IMR-90 (cell line): ENCODE measurements at regions not wholly inside any gene's neighbourhood (a gene's known extent, or its start where the extent isn't known, plus 50 kb on each side); places are given as distances from the start of the nearest gene placed in this dataset.

Experiments used
- ATAC-seq: fragments of 200-7000 bp; cut with Tn5 transposase; 2 replicates; pipeline ENCODE4 v1.9.1; 2020; ENCODE audit warnings: low read depth, mild to moderate bottlenecking, moderate library complexity
- BruUV-seq: library from RNA; stranded (reverse); fragments of 400-500 nt; replicated peaks from 2 replicates; lab custom pipeline; 2021; lab: Mats Ljungman, UMichigan
- CTCF ChIA-PET: fragments of 300-600 bp; formaldehyde crosslinking; extraction: SDS; loops from one replicate; lab custom pipeline; 2021; ENCODE audit warnings: antibody characterized with exemption; lab: Yijun Ruan, JAX
- POLR2A ChIA-PET: fragments of 300-600 bp; sonication (Branson Sonifier 250); formaldehyde crosslinking; loops from one replicate; lab custom pipeline; 2022; ENCODE audit warnings: antibody characterized with exemption; ENCODE audit not compliant: unreplicated experiment; lab: Charles Lee
- DNase-seq: peaks from one replicate; pipeline ENCODE4 v3.0.0; 2013
- H2AFZ ChIP-seq: replicated peaks from 2 replicates; pipeline ENCODE3; 2013; ENCODE audit warnings: low read length, mild to moderate bottlenecking; ENCODE audit not compliant: poor library complexity
- H2AK5ac ChIP-seq: 2 replicates; pipeline ENCODE4 v1.6.1; 2013; ENCODE audit warnings: low read depth, low read length, inconsistent platforms
- H2AK9ac ChIP-seq: replicated peaks from 2 replicates; pipeline ENCODE3; 2013; ENCODE audit warnings: mild to moderate bottlenecking, low read depth, low read length, moderate library complexity; ENCODE audit not compliant: poor library complexity
- H2BK120ac ChIP-seq: 2 replicates; pipeline ENCODE4 v1.6.1; 2013; ENCODE audit warnings: low read depth, low read length, inconsistent platforms
- H2BK15ac ChIP-seq: 3 replicates; pipeline ENCODE4 v1.6.1; 2013; ENCODE audit warnings: low read depth, low read length, inconsistent platforms
- H2BK20ac ChIP-seq: 2 replicates; pipeline ENCODE4 v1.6.1; 2013; ENCODE audit warnings: low read depth, mild to moderate bottlenecking, inconsistent platforms, low read length, moderate library complexity
- H2BK5ac ChIP-seq: 2 replicates; pipeline ENCODE4 v1.6.1; 2013; ENCODE audit warnings: mild to moderate bottlenecking, low read depth, low read length, inconsistent platforms; ENCODE audit not compliant: poor library complexity, severe bottlenecking
- H3K14ac ChIP-seq: replicated peaks from 2 replicates; pipeline ENCODE4 v1.6.1; 2013; ENCODE audit warnings: low read depth, low read length, inconsistent platforms
- H3K18ac ChIP-seq: 2 replicates; pipeline ENCODE4 v1.6.1; 2013; ENCODE audit warnings: low read depth, low read length, control low read depth
- H3K23ac ChIP-seq: 2 replicates; pipeline ENCODE4 v1.6.1; 2013; ENCODE audit warnings: low read depth, low read length, inconsistent platforms
- H3K27ac ChIP-seq: 2 replicates; pipeline ENCODE4 v1.5.1; 2013; ENCODE audit warnings: mild to moderate bottlenecking, control low read depth, low read length; ENCODE audit not compliant: insufficient read depth
- H3K27me3 ChIP-seq: 2 replicates; pipeline ENCODE4 v1.6.1; 2013; ENCODE audit warnings: low read length; ENCODE audit not compliant: control insufficient read depth, insufficient read depth
- H3K36me3 ChIP-seq: 2 replicates; pipeline ENCODE4 v1.6.1; 2013; ENCODE audit warnings: low read length, mixed read lengths; ENCODE audit not compliant: control insufficient read depth, insufficient read depth
- H3K4ac ChIP-seq: 2 replicates; pipeline ENCODE4 v1.6.1; 2013; ENCODE audit warnings: low read depth, low read length, inconsistent platforms
- H3K4me1 ChIP-seq: 2 replicates; pipeline ENCODE4 v1.6.1; 2013; ENCODE audit warnings: low read length, mixed read lengths; ENCODE audit not compliant: control insufficient read depth, insufficient read depth
- H3K4me2 ChIP-seq: 2 replicates; pipeline ENCODE4 v1.6.1; 2013; ENCODE audit warnings: low read depth, mild to moderate bottlenecking, control low read depth, low read length, moderate library complexity
- H3K4me3 ChIP-seq: 2 replicates; pipeline ENCODE4 v1.5.1; 2013; ENCODE audit warnings: low read depth, mild to moderate bottlenecking, control low read depth, low read length, moderate library complexity; ENCODE audit not compliant: insufficient read depth
- H3K56ac ChIP-seq: 2 replicates; pipeline ENCODE4 v1.6.1; 2013; ENCODE audit warnings: low read length, inconsistent platforms; ENCODE audit not compliant: insufficient read depth; ENCODE audit errors: extremely low read depth
- H3K79me1 ChIP-seq, 2 experiments: 2 replicates each; pipeline ENCODE4 v1.6.1; 2013; ENCODE audit warnings: low read length in 2 of 2, inconsistent platforms in 1 of 2, low read depth in 1 of 2
- H3K9ac ChIP-seq: 2 replicates; pipeline ENCODE4 v1.6.1; 2013; ENCODE audit warnings: low read depth, low read length, control low read depth
- H3K9me1 ChIP-seq: 2 replicates; pipeline ENCODE4 v1.6.1; 2013; ENCODE audit warnings: low read length, inconsistent platforms; ENCODE audit not compliant: insufficient read depth
- H3K9me3 ChIP-seq: 2 replicates; pipeline ENCODE4 v1.6.1; 2013; ENCODE audit warnings: low read length; ENCODE audit not compliant: control insufficient read depth, insufficient read depth
- H4K20me1 ChIP-seq: 2 replicates; pipeline ENCODE4 v1.6.1; 2013; ENCODE audit warnings: low read length, inconsistent platforms; ENCODE audit not compliant: insufficient read depth
- H4K5ac ChIP-seq: 2 replicates; pipeline ENCODE4 v1.6.1; 2013; ENCODE audit warnings: mild to moderate bottlenecking, low read depth, low read length, control low read depth
- H4K8ac ChIP-seq, 2 experiments: 2 replicates each; pipeline ENCODE4 v1.6.1; 2013; ENCODE audit warnings: low read depth in 2 of 2, low read length in 2 of 2, control low read depth in 1 of 2, inconsistent platforms in 1 of 2
- H4K91ac ChIP-seq: 2 replicates; pipeline ENCODE4 v1.6.1; 2013; ENCODE audit warnings: low read depth, low read length, inconsistent platforms; ENCODE audit not compliant: insufficient read depth
- BHLHE40 ChIP-seq: fragments of 150-350 bp; IDR thresholded peaks from 2 replicates; pipeline ENCODE4 v1.6.1; 2016; ENCODE audit warnings: mild to moderate bottlenecking, low read depth, low read length
- CEBPB ChIP-seq: IDR thresholded peaks from 2 replicates; pipeline ENCODE4 v1.6.1; 2012; ENCODE audit warnings: low read depth, low read length, improper control_type of control experiment
- CHD1 ChIP-seq: IDR thresholded peaks from 2 replicates; pipeline ENCODE4 v1.6.1; 2012; ENCODE audit warnings: low read depth, low read length, improper control_type of control experiment
- FOS ChIP-seq: fragments of 150-350 bp; IDR thresholded peaks from 2 replicates; pipeline ENCODE4 v1.6.1; 2016; ENCODE audit warnings: low read depth, low read length
- MAFK ChIP-seq: IDR thresholded peaks from 2 replicates; pipeline ENCODE4 v1.6.1; 2012; ENCODE audit warnings: low read depth, low read length, improper control_type of control experiment
- MAZ ChIP-seq: IDR thresholded peaks from 2 replicates; pipeline ENCODE4 v1.6.1; 2012; ENCODE audit warnings: low read depth, mild to moderate bottlenecking, low read length, improper control_type of control experiment, moderate library complexity, borderline replicate concordance
- MXI1 ChIP-seq: IDR thresholded peaks from 2 replicates; pipeline ENCODE4 v1.6.1; 2012; ENCODE audit warnings: low read depth, mild to moderate bottlenecking, low read length, moderate library complexity, borderline replicate concordance
- NFE2L2 ChIP-seq: fragments of 150-350 bp; IDR thresholded peaks from 2 replicates; pipeline ENCODE4 v1.6.1; 2016; ENCODE audit warnings: low read depth, mild to moderate bottlenecking, low read length
- POLR2A ChIP-seq: IDR thresholded peaks from 2 replicates; pipeline ENCODE4 v1.6.1; 2012; ENCODE audit warnings: mild to moderate bottlenecking, low read depth, low read length
- RAD21 ChIP-seq: IDR thresholded peaks from 2 replicates; pipeline ENCODE4 v1.6.1; 2012; ENCODE audit warnings: low read length, improper control_type of control experiment
- RCOR1 ChIP-seq: IDR thresholded peaks from 2 replicates; pipeline ENCODE4 v1.6.1; 2012; ENCODE audit warnings: mild to moderate bottlenecking, low read length, improper control_type of control experiment; ENCODE audit not compliant: insufficient replicate concordance
- RFX5 ChIP-seq: IDR thresholded peaks from 2 replicates; pipeline ENCODE4 v1.8.0; 2012; ENCODE audit warnings: low read depth, mild to moderate bottlenecking, low read length, moderate library complexity
- SMC3 ChIP-seq: fragments of 150-350 bp; IDR thresholded peaks from 2 replicates; pipeline ENCODE4 v1.6.1; 2016; ENCODE audit warnings: low read depth, mild to moderate bottlenecking, antibody characterized with exemption, low read length, moderate library complexity
- dilution Hi-C: fragments of 300-500 bp; cut with HindIII; formaldehyde crosslinking; loops from one replicate; pipeline ENCODE4 v1.14.3; 2018; ENCODE audit warnings: low sequenced_read_pairs; ENCODE audit not compliant: unreplicated experiment
- in situ Hi-C: fragments of 300-500 bp; cut with MboI; formaldehyde crosslinking; loops from 3 replicates; pipeline ENCODE4 v1.14.3; 2019; ENCODE audit warnings: low sequenced_read_pairs, inconsistent platforms, mixed read lengths
- intact Hi-C: fragments of 100-400 bp; cut with micrococcal nuclease; formaldehyde crosslinking; loops from 2 replicates; pipeline ENCODE4 v1.10.0; 2022
- TF ChIP-seq, protein P1 (sequence below): fragments of 150-350 bp; IDR thresholded peaks from 2 replicates; pipeline ENCODE4 v1.6.1; 2016; ENCODE audit warnings: low read depth, mild to moderate bottlenecking, low read length, moderate library complexity, borderline replicate concordance
- TF ChIP-seq, protein P2 (sequence below): fragments of 150-350 bp; IDR thresholded peaks from 2 replicates; pipeline ENCODE4 v1.6.1; 2017; ENCODE audit warnings: mild to moderate bottlenecking, antibody characterized with exemption, low read length, low read depth
- TF ChIP-seq, protein P3 (sequence below): conservative IDR thresholded peaks from 2 replicates; pipeline ENCODE4 v1.5.1; 2012; ENCODE audit warnings: mild to moderate bottlenecking, low read depth, low read length, improper control_type of control experiment

DNA sequence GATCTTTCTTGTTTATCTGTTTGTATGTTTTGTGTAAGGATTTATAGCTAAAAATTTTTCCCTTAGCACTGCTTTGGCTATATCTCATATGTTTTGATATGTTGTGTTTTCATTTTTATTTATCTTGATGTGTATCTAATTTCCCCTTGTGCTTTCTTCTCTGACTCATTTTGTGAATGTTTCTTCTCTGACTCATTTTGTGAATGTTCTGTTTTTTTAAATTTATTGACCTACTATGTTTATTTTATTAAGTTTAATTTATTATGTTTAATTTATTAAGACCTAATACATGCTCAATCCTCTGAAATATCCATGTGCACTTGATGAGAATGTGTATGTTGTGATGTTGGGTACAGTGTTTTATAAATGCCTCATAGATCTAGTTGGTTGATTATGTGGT lies 793.5 kb upstream of the CADM2 start:
- Histone ChIP-seq H3K4ac (no peak overlapping the region), H2BK5ac (no peak overlapping the region), H3K23ac (no peak overlapping the region), H3K14ac (no peak overlapping the region), H2BK15ac (no peak overlapping the region), H2BK120ac (no peak overlapping the region), H3K9me3 (no peaks in the 10 kb centered on the region; the same call in 1 of the 2 replicates), H3K27ac (no peak overlapping the region), H3K56ac (no peak overlapping the region), H2AFZ (no peak overlapping the region), H4K91ac (no peak overlapping the region), H2BK20ac (no peak overlapping the region), H3K4me1 (no peaks in the 10 kb centered on the region), H3K36me3 (no peaks in the 10 kb centered on the region), H3K9ac (no peak overlapping the region), H3K4me2 (no peak overlapping the region), H4K20me1 (no peaks in the 10 kb centered on the region), H4K8ac (no peak overlapping the region), H3K9me1 (no peaks in the 10 kb centered on the region), H3K18ac (no peak overlapping the region), H3K79me1 (no peaks in the 10 kb centered on the region), H2AK5ac (no peak overlapping the region), H2AK9ac (no peak overlapping the region), H4K5ac (no peak overlapping the region), H3K4me3 (no peak overlapping the region), H3K27me3 (no peaks in the 10 kb centered on the region)
- no peak for ATAC-seq
- CTCF ChIA-PET = no interaction called here
- POLR2A ChIA-PET = no interaction called here
- DNase-seq = no peak
- dilution Hi-C loops = no loop called here
- BruUV-seq = no TSS peak
- in situ Hi-C loops = no loop called here
- TF ChIP-seq RFX5 (no peak), CEBPB (no peak), FOS (no peak), RCOR1 (no peak), RAD21 (no peak), MXI1 (no peak), BHLHE40 (no peak), MAFK (no peak), CHD1 (no peak), POLR2A (no peak), NFE2L2 (no peak), SMC3 (no peak), MAZ (no peak)
- TF ChIP-seq, protein P1, sequence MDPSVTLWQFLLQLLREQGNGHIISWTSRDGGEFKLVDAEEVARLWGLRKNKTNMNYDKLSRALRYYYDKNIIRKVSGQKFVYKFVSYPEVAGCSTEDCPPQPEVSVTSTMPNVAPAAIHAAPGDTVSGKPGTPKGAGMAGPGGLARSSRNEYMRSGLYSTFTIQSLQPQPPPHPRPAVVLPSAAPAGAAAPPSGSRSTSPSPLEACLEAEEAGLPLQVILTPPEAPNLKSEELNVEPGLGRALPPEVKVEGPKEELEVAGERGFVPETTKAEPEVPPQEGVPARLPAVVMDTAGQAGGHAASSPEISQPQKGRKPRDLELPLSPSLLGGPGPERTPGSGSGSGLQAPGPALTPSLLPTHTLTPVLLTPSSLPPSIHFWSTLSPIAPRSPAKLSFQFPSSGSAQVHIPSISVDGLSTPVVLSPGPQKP = no peak
- TF ChIP-seq, protein P2, sequence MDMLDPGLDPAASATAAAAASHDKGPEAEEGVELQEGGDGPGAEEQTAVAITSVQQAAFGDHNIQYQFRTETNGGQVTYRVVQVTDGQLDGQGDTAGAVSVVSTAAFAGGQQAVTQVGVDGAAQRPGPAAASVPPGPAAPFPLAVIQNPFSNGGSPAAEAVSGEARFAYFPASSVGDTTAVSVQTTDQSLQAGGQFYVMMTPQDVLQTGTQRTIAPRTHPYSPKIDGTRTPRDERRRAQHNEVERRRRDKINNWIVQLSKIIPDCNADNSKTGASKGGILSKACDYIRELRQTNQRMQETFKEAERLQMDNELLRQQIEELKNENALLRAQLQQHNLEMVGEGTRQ = no peak
- TF ChIP-seq, protein P3, sequence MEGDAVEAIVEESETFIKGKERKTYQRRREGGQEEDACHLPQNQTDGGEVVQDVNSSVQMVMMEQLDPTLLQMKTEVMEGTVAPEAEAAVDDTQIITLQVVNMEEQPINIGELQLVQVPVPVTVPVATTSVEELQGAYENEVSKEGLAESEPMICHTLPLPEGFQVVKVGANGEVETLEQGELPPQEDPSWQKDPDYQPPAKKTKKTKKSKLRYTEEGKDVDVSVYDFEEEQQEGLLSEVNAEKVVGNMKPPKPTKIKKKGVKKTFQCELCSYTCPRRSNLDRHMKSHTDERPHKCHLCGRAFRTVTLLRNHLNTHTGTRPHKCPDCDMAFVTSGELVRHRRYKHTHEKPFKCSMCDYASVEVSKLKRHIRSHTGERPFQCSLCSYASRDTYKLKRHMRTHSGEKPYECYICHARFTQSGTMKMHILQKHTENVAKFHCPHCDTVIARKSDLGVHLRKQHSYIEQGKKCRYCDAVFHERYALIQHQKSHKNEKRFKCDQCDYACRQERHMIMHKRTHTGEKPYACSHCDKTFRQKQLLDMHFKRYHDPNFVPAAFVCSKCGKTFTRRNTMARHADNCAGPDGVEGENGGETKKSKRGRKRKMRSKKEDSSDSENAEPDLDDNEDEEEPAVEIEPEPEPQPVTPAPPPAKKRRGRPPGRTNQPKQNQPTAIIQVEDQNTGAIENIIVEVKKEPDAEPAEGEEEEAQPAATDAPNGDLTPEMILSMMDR = no peak
- intact Hi-C loops = no loop called here
